Hypothalamus (tissue), 51 donors: ENCODE measurements at regions not wholly inside any gene's neighbourhood (a gene's known extent, or its start where the extent isn't known, plus 50 kb on each side); places are given as distances from the start of the nearest gene placed in this dataset.
"Not testable (repeated sequence)": the region's sequence is repeated elsewhere in the genome, so short reads cannot be mapped to it uniquely, and the experiment has no call there.

Source experiments
- DNase-seq, 51 donors: peaks; one replicate each; lab custom pipeline; 2025; lab: John Stamatoyannopoulos, UW

- no peak for DNase-seq
Measured at GRCh38 chrX:129361576-129361975, 161.7 kb downstream of the SMARCA1 start.

GRCh38 chrX:129360175-129360574 lies 163.1 kb downstream of the SMARCA1 start:
- peak in 15 of 51 donors; percentile 0 to 15 (median 0) for DNase-seq

- no peak for DNase-seq
Measured at GRCh38 chrX:129359269-129359668, 164.0 kb downstream of the SMARCA1 start.

GRCh38 chrX:129357428-129357827 lies 165.9 kb downstream of the SMARCA1 start:
- not testable (repeated sequence) for DNase-seq

GRCh38 chrX:129347291-129347690 lies 176.0 kb downstream of the SMARCA1 start:
- no peak for DNase-seq

DNA sequence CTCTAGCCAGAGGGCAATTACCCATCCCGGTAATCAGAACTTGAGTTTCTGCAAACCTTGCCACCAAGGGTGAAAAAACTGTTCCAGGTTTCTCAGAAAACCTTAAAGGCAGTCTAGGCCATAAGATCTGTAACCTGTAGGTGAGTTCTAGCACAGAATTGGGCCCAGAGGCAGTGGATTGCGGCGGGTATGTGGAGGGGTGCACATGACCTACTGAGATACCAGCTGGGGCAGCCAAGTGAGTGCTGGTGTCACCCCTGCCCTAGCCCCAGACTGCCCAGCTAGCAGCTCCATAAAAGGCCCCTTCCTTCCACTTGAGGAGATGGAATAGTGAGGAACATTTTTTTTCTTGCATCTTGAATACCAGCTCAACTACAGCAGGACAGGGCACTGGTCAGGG lies 176.7 kb downstream of the SMARCA1 start:
- no peak for DNase-seq

- not testable (repeated sequence) for DNase-seq
Measured at GRCh38 chrX:129337264-129337663, 186.0 kb downstream of the SMARCA1 start.

DNA sequence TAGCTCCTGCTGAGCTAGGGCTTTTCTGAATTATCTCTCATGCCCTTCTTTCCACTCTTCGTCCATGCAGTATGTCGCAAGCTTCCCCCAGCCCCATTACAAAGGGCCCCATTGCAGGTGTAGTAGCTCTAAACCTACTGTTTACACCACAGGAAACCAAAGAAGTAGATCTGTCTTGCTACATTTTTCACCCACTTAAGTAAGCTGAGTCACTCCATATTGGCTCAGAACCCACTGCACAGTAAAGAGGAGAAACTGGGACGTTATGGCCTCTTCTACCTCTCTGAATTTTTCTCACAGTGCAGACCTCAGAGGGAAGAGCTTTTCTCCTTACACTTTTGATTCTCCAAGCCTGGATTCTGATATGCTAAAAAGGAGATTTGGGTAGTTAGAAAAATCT lies 200.2 kb downstream of the SMARCA1 start:
- DNase-seq, result no peak

- DNase-seq, result peak in 4 of 51 donors; percentile 0 to 1 (median 0)
Measured at GRCh38 chrX:129318375-129318774, 204.9 kb downstream of the SMARCA1 start.

- DNase-seq, result no peak
Measured at GRCh38 chrX:129316461-129316860, 206.8 kb downstream of the SMARCA1 start.

- no peak for DNase-seq
Measured at GRCh38 chrX:129310000-129310399, 213.3 kb downstream of the SMARCA1 start.

DNA sequence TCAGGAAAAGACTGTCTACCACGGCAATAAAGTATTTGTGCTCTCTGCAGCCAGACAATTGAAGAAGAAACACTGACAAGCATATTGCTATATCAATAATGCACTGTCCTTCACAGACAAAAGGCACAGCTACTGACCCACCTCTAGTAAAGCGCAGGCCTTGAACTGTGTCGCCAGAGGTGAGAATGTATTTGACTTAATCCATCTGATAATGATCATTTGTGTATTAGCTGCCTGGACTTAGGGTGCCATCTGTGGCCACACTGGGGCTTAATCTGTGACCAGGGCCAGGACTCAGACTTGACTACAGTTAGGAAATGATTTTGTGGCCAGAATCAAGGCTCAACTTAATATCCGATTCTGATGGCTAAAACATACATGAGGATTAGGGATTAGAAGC lies 260.4 kb downstream of the SMARCA1 start:
- DNase-seq, result peak in 1 of 51 donors; percentile 0

DNA sequence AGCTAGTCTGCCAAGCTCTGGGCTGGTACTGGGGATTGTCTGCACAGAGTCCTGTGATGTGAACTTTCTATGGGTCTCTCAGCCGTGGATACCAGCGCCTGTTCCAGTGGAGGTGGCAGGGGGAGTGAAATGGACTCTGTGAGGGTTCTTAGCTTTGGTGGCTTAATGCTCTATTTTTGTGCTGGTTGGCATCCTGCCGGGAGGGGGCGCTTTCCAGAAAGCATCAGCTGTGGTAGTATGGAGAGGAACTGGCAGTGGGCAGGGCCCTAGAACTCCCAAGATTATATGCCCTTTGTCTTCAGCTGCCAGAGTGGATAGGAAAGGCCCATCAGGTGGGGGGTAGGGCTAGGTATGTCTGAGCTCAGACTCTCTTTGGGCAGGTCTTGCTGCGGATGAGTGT lies 267.8 kb downstream of the SMARCA1 start:
- DNase-seq, result not testable (repeated sequence)

DNA sequence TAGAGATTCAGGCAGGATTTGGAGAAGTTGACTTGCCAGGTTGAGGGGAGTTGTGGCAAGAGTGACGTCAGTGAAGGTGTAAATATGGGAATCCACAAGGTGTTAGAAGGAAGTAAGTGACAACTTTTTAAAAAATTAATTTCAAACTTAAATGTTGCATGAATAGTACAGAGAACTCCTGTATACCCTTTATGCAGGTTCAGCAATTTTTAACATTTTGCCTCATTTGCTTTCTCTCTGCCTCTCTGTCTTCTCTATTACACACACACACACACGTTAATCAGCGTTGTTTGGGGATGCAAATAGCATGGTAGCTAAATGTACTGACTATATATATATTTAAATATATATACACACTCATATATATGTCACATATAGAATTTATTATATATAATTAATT lies 273.7 kb downstream of the SMARCA1 start:
- DNase-seq, result no peak

GRCh38 chrX:129247642-129248041 lies 275.6 kb downstream of the SMARCA1 start:
- no peak for DNase-seq

- DNase-seq, result no peak
Measured at GRCh38 chrX:129239371-129239770, 283.9 kb downstream of the SMARCA1 start.

DNA sequence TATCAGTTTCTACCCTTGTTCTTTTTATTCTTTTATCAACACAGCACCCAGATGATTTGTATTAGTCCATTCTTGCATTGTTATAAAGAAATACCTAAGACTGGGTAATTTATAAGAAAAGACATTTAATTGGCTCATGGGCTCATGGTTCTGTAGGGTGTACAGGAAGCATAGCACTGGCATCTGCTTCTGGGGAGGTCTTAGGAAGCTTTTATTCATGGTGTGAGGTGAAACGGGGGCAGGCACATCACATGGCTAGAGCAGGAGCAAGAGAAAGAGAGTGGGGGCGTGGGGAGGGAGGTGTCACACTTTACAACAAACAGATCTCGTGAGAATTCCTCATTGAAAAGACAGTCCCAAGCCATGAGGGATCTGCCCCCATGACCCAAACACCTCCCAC lies 285.3 kb downstream of the SMARCA1 start:
- no peak for DNase-seq

DNA sequence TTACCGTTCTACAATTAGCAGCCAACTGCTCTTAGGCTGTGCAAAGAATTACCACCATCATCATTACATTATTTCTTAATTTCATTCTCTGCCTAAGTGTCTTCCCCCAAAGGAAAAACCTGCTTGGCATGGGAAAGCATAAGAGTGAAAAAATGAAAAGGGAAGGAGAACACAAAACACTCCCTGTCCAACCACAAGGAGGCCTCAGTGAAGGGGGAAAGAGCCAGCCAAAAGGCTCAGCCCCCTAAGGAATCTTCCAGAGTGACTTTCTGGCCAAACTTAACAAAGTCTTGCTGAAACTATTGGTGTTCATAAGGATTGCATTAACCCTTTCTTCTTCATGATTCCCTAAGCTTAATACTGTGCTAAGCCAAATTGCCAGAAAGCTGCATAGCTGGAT lies 287.4 kb downstream of the SMARCA1 start:
- no peak for DNase-seq

DNA sequence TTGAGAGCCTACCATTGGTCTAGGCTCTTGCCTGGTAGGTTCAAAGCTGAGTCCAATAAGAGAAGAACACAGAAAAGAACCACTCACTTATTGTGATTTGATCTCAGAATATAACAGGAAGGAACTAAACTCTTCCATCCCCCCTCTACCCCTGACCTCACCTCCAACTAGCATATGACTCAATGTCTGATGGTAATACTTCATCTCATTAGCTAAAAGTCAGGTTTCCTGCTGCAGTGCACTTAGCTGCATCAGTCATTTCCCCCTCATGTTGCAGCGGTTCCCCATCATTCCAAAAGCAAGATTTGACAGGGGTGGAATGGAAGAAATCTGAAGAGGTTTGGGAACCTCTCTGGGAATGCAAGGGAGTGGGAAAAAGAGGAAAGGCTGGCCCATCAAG lies 289.5 kb downstream of the SMARCA1 start:
- no peak for DNase-seq

DNA sequence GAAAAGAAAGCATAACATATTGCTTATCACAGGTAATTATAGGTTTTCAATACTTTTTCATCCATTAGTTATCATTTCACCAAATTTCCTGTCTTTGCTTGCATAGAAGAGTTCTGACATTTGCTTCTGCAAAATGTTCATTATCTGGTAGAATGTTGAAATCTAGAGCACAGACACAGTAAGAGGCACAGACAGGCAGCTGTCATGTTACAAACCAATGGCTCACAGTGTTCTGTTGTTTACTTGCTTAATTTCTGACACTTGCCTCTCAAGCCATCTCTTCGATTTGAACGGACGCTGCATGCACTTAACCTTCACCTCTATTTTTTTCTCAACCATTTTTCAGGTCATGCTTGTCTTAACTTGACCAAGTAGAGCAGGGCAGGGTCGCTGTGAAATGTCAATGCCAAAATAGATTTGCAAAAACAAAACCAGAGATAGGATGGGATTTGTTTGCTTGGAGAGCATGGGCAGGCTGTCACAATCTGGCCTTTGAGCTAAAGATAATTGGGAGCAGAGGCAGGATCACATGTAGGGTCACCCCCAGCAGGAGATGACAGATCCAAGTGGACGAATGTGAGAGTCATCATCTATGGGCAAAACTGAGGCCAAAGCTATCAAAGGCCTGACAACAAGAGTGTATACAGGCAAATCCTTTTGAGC lies 292.3 kb downstream of the SMARCA1 start:
- no peak for DNase-seq

- DNase-seq, result no peak
Measured at GRCh38 chrX:129230168-129230567, 293.1 kb downstream of the SMARCA1 start.

GRCh38 chrX:129227366-129227765 lies 295.9 kb downstream of the SMARCA1 start:
- no peak for DNase-seq

GRCh38 chrX:129193357-129193756 lies 329.9 kb downstream of the SMARCA1 start:
- no peak for DNase-seq
